ENCODE measurements at regions not wholly inside any gene's neighbourhood (a gene's known extent, or its start where the extent isn't known, plus 50 kb on each side); places are given as distances from the start of the nearest gene placed in this dataset.

DNA sequence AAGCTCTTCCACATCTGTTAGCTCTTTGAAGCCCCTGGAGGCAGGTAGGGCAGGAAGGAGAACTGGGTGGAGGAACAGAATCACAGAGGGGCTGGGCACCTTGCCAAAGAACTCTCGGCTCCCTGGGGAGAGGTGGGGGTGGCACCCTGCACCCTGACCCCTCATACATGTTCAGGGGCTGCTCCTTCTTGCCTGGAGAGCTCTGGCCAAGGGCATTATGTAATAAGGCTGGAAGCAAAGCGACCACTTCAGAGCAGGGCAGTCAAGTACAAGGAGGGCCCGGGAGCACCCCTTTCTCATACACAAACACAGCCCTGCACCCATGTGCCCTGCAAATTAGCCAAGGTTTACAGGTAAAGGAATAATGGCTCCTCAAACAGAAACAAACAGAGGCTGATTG lies 351.9 kb upstream of the TSHZ3 start:
- CTCF ChIA-PET = no interaction called here
- no peak for DNase-seq (ENCODE audit: low read depth, low spot score)
- TF ChIP-seq, protein P1, sequence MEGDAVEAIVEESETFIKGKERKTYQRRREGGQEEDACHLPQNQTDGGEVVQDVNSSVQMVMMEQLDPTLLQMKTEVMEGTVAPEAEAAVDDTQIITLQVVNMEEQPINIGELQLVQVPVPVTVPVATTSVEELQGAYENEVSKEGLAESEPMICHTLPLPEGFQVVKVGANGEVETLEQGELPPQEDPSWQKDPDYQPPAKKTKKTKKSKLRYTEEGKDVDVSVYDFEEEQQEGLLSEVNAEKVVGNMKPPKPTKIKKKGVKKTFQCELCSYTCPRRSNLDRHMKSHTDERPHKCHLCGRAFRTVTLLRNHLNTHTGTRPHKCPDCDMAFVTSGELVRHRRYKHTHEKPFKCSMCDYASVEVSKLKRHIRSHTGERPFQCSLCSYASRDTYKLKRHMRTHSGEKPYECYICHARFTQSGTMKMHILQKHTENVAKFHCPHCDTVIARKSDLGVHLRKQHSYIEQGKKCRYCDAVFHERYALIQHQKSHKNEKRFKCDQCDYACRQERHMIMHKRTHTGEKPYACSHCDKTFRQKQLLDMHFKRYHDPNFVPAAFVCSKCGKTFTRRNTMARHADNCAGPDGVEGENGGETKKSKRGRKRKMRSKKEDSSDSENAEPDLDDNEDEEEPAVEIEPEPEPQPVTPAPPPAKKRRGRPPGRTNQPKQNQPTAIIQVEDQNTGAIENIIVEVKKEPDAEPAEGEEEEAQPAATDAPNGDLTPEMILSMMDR (IDR thresholded peaks at IDR 0.05; ENCODE audit: insufficient read depth, low read length, missing control alignments) = no peak
- POLR2A ChIA-PET = no interaction called here
- no peak overlapping the region for H3K4me3 ChIP-seq (ENCODE audit: low read depth, low read length)

DNA sequence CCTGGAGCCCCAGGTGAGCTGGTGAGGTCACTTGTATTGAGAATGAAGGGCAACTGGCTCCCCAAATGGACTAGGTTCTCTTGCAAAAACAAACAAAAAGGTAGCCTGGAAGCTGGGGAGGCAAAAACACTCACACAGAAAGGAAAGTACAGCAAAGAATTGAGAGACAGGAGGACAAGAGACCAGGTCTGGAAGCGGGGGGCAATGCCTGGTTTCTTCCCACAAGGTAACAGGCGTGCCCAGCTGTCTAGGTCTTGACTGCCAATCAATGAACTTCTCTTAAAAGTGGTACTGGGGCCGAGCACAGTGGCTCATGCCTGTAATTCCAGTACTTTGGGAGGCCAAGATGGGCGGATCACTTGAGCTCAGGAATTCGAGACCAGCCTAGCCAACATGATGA lies 356.4 kb upstream of the TSHZ3 start:
- DNase-seq (ENCODE audit: low read depth, low spot score) = no peak
- ChIA-PET POLR2A (no interaction called here), CTCF (no interaction called here)
- H3K4me3 ChIP-seq (ENCODE audit: low read depth, low read length) = no peak overlapping the region
- TF ChIP-seq, protein P1 (IDR thresholded peaks at IDR 0.05; ENCODE audit: insufficient read depth, low read length, missing control alignments) = no peak

DNA sequence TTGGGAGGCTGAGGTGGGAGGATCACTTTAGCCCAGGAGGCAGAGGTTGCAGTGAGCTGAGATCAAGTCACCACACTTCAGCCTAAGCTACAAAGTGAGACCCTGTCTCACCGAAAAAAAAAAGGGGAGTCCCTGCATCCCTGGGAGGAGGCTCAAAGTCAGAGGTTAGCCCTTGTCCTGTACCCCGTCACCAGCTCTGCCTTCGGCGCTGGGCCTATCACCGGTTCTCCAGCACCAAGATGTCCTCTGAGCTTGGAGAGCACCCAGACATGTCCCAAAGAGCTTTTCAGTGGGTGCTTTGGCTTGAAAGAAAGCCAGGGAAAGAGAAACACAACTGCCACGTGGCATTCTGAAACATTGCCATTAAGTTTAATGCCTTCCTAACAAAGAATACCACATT lies 356.9 kb upstream of the TSHZ3 start:
- POLR2A ChIA-PET = no interaction called here

DNA sequence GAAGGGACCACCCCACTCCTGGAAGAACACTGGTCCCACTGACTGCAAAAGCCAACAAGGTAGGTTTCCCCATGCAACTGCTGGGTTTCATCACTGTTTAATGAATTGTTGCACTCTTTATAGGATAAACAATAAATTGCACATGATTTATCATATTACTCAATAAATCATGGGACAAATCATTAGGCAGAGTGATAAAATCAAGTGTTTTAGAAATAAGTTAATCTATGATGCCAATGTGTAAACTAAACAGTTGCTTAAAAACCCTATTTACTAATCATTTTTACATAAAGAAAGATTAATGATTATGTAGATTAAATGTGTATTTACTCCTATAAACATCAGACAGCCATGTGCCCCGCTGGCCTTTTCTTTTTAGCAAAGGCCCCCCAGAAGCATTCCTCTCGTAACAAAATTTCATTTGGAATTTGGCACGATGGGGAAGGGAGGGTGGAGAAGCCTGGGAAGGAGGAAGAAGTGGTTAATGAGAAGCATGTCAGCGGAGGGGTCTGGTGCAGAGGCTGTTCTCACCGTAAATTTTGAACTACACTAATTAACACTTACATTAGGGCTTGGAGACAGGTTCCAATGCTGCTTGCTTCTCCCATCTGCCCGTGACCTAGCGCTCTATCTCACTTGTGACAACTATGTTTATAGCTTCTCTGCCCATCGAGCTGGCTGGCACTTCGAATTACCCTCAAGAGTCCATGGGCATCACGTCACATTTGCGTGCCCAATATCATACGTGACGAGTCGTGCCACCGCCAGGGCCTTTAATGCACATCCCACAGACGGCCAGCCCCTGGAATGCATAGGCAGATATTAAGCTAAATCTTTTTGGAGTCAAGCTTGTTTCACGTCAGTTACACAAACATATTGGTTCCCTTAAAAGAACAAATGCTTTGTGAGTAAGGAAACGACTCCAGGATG lies 357.7 kb upstream of the TSHZ3 start:
- no peak overlapping the region for H3K4me3 ChIP-seq (ENCODE audit: low read depth, low read length)
- TF ChIP-seq, protein P1 (IDR thresholded peaks at IDR 0.05; ENCODE audit: insufficient read depth, low read length, missing control alignments) = no peak
- DNase-seq (ENCODE audit: low read depth, low spot score) = no peak
- ChIA-PET CTCF (no interaction called here), POLR2A (no interaction called here)

More for the DNA sequence above, 356.9 kb upstream of the TSHZ3 start:
- CTCF ChIA-PET = no interaction called here
- TF ChIP-seq, protein P1 (IDR thresholded peaks at IDR 0.05; ENCODE audit: insufficient read depth, low read length, missing control alignments) = no peak
- DNase-seq (ENCODE audit: low read depth, low spot score) = no peak
- H3K4me3 ChIP-seq (ENCODE audit: low read depth, low read length) = no peak overlapping the region

DNA sequence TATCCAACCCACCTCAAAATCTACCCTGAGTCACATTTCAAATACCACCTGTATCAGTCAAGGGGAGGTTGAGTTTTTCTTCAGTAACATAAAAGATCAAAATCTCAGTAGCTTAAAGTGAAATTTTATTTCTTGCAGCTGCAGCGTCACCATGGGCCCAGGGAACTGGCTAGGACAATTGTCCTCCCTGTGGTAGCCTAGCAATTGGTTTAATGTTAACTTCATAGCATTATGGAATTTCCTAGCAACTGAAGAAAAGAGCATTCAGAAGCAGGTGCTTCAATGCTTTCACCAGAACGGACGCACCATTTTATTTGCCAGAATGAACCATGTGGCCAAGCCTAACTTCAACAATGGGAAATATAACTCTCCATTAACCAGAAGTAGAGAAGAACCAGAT lies 359.3 kb upstream of the TSHZ3 start:
- POLR2A ChIA-PET = no interaction called here
- CTCF ChIA-PET = no interaction called here
- TF ChIP-seq, protein P1 (IDR thresholded peaks at IDR 0.05; ENCODE audit: insufficient read depth, low read length, missing control alignments) = no peak
- no peak overlapping the region for H3K4me3 ChIP-seq (ENCODE audit: low read depth, low read length)
- no peak for DNase-seq (ENCODE audit: low read depth, low spot score)

DNA sequence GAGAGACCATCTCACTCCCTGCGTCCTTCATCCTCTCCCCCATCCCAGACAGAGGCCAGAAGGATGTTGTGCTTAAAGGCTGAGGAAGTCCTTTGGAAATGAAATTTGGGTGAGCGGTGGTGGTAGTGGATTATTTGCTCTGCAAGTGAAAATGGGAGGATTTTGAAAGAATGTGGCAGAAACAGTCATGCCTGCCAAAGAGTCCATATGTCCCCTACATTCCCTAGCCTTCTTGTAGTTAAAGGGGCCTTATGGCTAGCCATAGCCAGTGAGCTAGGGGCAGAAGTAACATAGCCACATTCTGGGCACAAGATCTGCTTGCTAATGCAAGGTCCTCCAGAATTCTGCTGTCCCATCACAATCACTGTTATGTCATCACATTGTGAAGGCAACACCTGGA lies 360.2 kb upstream of the TSHZ3 start:
- CTCF ChIA-PET = no interaction called here
- TF ChIP-seq, protein P1 (IDR thresholded peaks at IDR 0.05; ENCODE audit: insufficient read depth, low read length, missing control alignments) = no peak
- POLR2A ChIA-PET = no interaction called here
- DNase-seq (ENCODE audit: low read depth, low spot score) = no peak
- H3K4me3 ChIP-seq (ENCODE audit: low read depth, low read length) = no peak overlapping the region

Data from AG04449 (cell line).